Brain pericyte (primary cell): ENCODE measurements at regions not wholly inside any gene's neighbourhood (a gene's known extent, or its start where the extent isn't known, plus 50 kb on each side); places are given as distances from the start of the nearest gene placed in this dataset.

Experiments
- DNase-seq: peaks from one replicate; pipeline ENCODE4 v3.0.0-alpha.2; 2012; ENCODE audit warnings: low read depth, low spot score

DNA sequence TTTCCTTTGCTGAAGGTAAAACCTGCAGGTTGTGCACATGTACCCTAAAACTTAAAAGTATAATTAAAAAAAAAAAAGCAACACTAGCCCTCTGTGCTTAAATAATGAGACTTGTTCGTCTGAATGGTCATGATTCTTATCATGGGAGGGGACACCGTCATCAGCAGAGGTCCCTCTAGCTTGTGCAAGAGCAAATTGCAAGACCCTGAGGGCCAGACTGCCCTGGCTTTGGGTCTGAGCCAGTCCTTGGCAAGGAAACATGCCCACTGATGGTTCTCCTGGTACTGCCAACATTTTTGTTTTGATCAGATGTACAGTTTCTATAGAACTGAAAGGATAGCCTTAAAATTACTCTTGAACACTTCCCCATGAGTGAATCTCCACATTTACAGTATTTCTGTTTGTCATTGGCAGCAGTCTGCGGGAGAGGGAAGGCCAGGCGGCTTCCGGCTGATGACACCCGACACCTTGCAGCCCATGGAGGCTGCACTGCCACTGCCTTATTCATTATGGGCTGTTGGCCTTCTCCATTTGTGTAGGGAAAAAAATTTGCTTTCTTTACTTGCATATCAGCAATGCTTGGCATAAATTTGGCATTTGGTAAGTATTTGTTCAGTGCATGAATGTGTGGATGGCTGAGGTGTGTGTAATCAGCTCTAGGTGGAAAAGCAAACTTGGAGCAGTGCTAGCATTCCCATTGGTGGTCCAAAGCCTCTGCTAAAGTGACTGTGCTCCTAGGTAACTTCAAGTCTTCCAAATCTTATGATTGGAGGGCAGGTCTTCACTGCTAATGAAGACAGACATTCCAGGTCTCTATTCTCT lies 161.6 kb upstream of the ALKAL2 start:
- no peak for DNase-seq

GRCh38 chr2:447902-448665 lies 160.2 kb upstream of the ALKAL2 start:
- DNase-seq, result no peak

GRCh38 chr2:446963-447530 lies 159.2 kb upstream of the ALKAL2 start:
- DNase-seq, result no peak

- DNase-seq, result no peak
Observed at GRCh38 chr2:446303-446874, 158.5 kb upstream of the ALKAL2 start.

- DNase-seq, result no peak
Observed at GRCh38 chr2:445896-446295, 158.0 kb upstream of the ALKAL2 start.

DNA sequence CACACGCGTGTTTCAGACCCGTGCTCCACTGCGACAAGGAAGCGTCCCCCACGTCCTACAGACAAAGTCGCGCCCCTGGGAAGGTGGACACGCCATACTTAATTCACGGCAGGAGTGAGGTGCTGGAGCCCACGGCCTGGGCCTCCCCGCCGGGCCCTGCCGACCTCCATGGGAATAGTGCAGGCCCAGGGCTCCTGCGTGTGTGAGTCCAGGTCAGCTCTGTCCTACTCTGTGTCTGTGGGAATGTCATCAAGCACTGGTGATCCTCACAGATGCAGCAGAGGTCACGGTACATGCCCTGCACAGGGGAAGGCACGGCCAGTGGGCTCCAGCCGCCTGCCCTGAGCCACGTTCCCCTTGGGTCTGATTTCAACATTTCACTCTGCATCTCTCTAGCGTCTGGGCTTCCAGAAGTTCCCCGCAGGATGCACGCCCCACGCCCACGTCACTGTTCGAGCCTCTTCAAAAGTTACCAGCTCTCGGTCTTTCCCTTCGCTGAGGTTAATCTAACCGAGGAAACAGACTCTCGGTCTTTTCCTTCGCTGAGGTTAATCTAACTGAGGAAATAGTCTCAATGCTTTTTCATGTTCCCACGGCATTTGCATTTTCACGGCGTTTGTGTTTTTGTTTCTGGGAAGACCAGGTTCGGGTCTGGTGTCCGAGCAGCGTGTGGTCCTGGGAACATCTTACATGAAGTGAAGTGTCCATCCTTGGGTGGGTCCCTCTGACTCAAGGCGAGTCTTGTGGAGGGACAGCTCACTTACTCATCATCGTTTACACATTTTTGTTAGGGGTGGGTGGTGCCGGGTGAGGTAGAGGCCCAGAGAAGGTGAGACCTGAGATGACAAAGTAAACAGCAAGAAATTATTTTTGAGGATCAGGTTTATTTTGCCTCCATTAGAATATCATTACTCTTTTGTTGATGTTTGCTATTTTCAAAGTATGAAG lies 157.3 kb upstream of the ALKAL2 start:
- no peak for DNase-seq

- no peak for DNase-seq
Observed at GRCh38 chr2:443741-444140, 155.8 kb upstream of the ALKAL2 start.

GRCh38 chr2:443216-443615 lies 155.3 kb upstream of the ALKAL2 start:
- DNase-seq, result no peak

GRCh38 chr2:441258-442022 lies 153.5 kb upstream of the ALKAL2 start:
- DNase-seq, result no peak

GRCh38 chr2:440403-440740 lies 152.5 kb upstream of the ALKAL2 start:
- no peak for DNase-seq

DNA sequence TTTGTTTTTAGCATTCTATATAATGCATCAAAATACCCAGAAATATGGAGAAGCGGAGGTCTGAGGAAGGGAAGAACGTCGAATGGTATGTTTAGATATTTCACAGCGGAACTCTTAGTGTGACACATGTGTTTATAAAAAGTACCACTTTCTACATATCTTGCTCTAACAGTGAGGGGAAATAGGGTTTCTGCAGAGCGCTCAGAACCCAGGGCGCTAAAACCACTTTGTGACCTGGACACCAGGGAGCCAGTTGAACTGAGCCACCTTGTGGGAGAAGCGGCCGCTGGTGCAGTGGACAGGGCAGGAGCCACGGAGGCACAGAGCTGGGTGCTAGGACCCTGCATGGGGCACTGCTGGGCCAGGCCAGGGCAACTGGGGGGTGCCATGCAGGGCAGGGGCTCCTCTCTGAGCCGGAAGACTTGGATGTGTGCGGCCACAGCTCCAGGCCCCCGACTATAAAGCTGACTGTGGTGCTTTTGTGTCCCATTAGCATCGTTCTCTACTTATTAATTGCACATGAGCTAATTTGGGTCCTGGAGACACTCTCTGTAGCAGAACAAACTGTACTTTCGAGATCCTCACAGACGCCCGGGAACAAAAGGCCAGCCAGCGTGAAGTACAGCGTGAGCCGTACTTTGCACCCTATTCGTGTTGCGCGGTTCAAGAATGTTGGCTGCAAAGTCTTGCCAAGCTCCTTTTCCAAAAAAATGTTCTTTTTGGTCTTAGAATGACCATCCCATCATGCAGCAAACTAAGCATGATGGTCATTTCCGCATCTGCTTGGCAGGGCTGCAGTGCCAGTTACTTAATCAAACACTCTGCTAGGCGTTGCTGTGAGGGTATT lies 151.9 kb upstream of the ALKAL2 start:
- DNase-seq, result no peak

GRCh38 chr2:439077-439476 lies 151.2 kb upstream of the ALKAL2 start:
- DNase-seq, result no peak

DNA sequence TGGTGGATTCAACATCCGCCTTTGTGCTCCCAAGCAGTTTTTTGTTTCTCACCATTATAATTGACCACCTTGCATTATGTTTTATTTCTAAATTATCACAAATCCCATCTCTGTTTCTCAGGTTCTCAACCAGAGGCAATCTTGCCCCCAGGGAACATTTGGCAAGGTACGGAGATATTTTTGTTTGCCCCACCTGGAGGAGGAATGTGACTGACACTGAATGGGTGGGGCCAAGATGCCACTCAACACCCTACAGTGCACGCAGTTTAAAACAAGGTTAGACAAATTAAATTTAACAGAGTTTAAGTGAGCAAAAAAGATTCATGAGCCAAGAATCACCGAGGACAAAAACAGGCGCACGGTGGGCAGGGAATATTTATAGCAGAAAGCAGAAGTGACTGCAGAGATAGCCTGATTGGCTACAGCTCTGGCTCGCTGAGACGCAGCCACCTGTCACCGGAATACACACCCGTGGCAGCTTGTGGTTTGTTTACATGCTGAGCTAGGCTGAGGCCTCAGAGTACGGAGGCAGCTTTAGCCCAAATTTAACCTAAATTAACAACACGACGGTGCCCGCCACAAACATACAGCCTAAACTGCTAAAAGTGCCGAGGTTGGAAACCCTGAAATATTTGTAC lies 150.0 kb upstream of the ALKAL2 start:
- no peak for DNase-seq

- no peak for DNase-seq
Observed at GRCh38 chr2:437180-437579, 149.3 kb upstream of the ALKAL2 start.

- DNase-seq, result no peak
Observed at GRCh38 chr2:436205-436604, 148.3 kb upstream of the ALKAL2 start.

DNA sequence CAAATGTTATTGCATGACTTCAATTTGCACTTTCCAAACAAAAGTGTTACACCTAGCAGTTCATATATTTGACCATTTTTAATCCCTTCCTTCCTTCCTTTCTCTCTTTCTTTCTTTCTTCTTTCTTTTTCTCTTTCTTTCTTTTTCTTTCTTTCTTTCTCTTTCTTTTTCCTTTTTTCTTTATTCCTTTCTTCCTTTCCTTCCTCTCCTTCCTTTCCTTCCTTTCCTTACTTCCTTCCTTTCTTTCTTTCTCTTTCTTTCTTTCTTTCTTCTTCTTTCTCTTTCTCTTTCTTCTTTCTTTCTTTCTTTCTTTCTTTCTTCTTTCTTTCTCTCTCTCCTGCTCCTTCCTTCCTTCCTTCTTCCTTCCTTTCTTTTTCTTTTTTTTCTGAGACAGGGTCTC lies 146.7 kb upstream of the ALKAL2 start:
- DNase-seq, result no peak

GRCh38 chr2:433216-433615 lies 145.3 kb upstream of the ALKAL2 start:
- no peak for DNase-seq

GRCh38 chr2:430291-431040 lies 142.6 kb upstream of the ALKAL2 start:
- no peak for DNase-seq
